B cell (primary cell): ENCODE measurements at regions not wholly inside any gene's neighbourhood (a gene's known extent, or its start where the extent isn't known, plus 50 kb on each side); places are given as distances from the start of the nearest gene placed in this dataset.

Source experiments
- ATAC-seq: fragments of 200-7000 bp; cut with Tn5 transposase; one replicate; pipeline ENCODE4 v1.10.0; 2021; ENCODE audit warnings: low read depth, mild to moderate bottlenecking, moderate number of reproducible peaks, moderate library complexity
- CTCF ChIA-PET: fragments of 350-600 bp; sonication (Branson Sonifier 250); formaldehyde crosslinking; loops from one replicate; lab custom pipeline; 2021; ENCODE audit warnings: antibody characterized with exemption, inconsistent platforms; lab: Charles Lee
- POLR2A ChIA-PET: fragments of 350-600 bp; sonication (Branson Sonifier 250); formaldehyde crosslinking; loops from one replicate; lab custom pipeline; 2021; ENCODE audit warnings: antibody characterized with exemption; lab: Charles Lee
- DNase-seq: peaks from one replicate; pipeline ENCODE4 v3.0.0; 2013
- H2AFZ ChIP-seq: 2 replicates; pipeline ENCODE4 v1.6.1; 2012; ENCODE audit warnings: mild to moderate bottlenecking, low read depth, low read length; ENCODE audit not compliant: insufficient read depth, poor library complexity, severe bottlenecking
- H3K27ac ChIP-seq, 2 donors: 1 replicate in 1 of 2; 2 replicates in 1 of 2; pipeline ENCODE4 v1.5.1; 2012 to 2013; ENCODE audit warnings: low read length in 2 of 2, mild to moderate bottlenecking in 2 of 2, moderate library complexity in 1 of 2
- H3K27me3 ChIP-seq, 4 experiments: fragments of 200-600 bp in 1 of 4; sonication (generic) in 1 of 4; replicated peaks in 1 of 4; 1 replicate in 2 of 4; 2 replicates in 2 of 4; pipeline versions ENCODE4 v1.6.1 to v1.7.0; 2013 to 2016; ENCODE audit warnings: low read length in 3 of 4, mild to moderate bottlenecking in 2 of 4, mixed read lengths in 1 of 4, moderate library complexity in 1 of 4; ENCODE audit not compliant: insufficient read depth in 4 of 4, control insufficient read depth in 3 of 4; ENCODE audit errors: control extremely low read depth in 1 of 4
- H3K36me3 ChIP-seq, 2 experiments: replicated peaks in 1 of 2; 1 replicate in 1 of 2; 2 replicates in 1 of 2; pipeline versions ENCODE4 v1.6.1 to v1.7.1; 2013; ENCODE audit warnings: low read length in 1 of 2; ENCODE audit not compliant: insufficient read depth in 2 of 2, control insufficient read depth in 1 of 2; ENCODE audit errors: control extremely low read depth in 1 of 2, extremely low read depth in 1 of 2
- H3K4me1 ChIP-seq, 2 donors: fragments of 200-600 bp in 1 of 2; sonication (generic) in 1 of 2; 1 replicate in 1 of 2; 2 replicates in 1 of 2; pipeline versions ENCODE4 v1.5.1 to v1.6.1; 2013 to 2017; ENCODE audit warnings: low read length in 2 of 2; ENCODE audit not compliant: control insufficient read depth in 2 of 2, insufficient read depth in 2 of 2
- H3K4me2 ChIP-seq: replicated peaks from 2 replicates; pipeline ENCODE3; 2012; ENCODE audit warnings: mild to moderate bottlenecking, low read depth, low read length; ENCODE audit not compliant: poor library complexity, severe bottlenecking
- H3K4me3 ChIP-seq, 5 experiments: fragments of 200-600 bp in 1 of 5; sonication (generic) in 1 of 5; 1 replicate in 3 of 5; 2 replicates in 2 of 5; pipeline versions ENCODE4 v1.5.1 to v1.7.0; 2011 to 2016; ENCODE audit warnings: low read length in 4 of 5, mild to moderate bottlenecking in 4 of 5, low read depth in 2 of 5, control low read depth in 1 of 5, moderate library complexity in 1 of 5; ENCODE audit not compliant: insufficient read depth in 1 of 5; ENCODE audit errors: control extremely low read depth in 1 of 5, extremely low read depth in 1 of 5
- H3K79me2 ChIP-seq: fragments of 200-600 bp; sonication (generic); one replicate; pipeline ENCODE4 v1.6.0; 2016; ENCODE audit warnings: low read length; ENCODE audit not compliant: control insufficient read depth, insufficient read depth
- H3K9ac ChIP-seq: fragments of 200-600 bp; sonication (generic); 2 replicates; pipeline ENCODE4 v1.6.1; 2017; ENCODE audit warnings: mild to moderate bottlenecking, low read length, moderate library complexity
- H3K9me3 ChIP-seq, 3 donors: one replicate each; pipeline versions ENCODE4 v1.6.1 to v1.7.1; 2013; ENCODE audit warnings: low read length in 2 of 3; ENCODE audit not compliant: control insufficient read depth in 2 of 3, insufficient read depth in 1 of 3; ENCODE audit errors: control extremely low read depth in 1 of 3
- H4K20me1 ChIP-seq: 2 replicates; pipeline ENCODE4 v1.6.0; 2012; ENCODE audit warnings: mild to moderate bottlenecking, low read length; ENCODE audit not compliant: insufficient read depth, control insufficient read depth, poor library complexity, severe bottlenecking
- H3K27ac Mint-ChIP-seq: one replicate; pipeline ENCODE4 v1.8.0; 2021; ENCODE audit warnings: mixed read lengths
- H3K27me3 Mint-ChIP-seq: one replicate; pipeline ENCODE4 v1.8.0; 2021; ENCODE audit warnings: mixed read lengths
- H3K4me1 Mint-ChIP-seq: one replicate; pipeline ENCODE4 v1.8.0; 2021; ENCODE audit warnings: mixed read lengths
- H3K4me3 Mint-ChIP-seq: one replicate; pipeline ENCODE4 v1.8.0; 2021; ENCODE audit warnings: mixed read lengths
- H3K9me3 Mint-ChIP-seq: one replicate; pipeline ENCODE4 v1.8.0; 2022; ENCODE audit warnings: mixed read lengths; ENCODE audit not compliant: insufficient read depth
- CTCF ChIP-seq: fragments of 200-600 bp; IDR thresholded peaks from one replicate; pipeline ENCODE4 v1.8.0; 2022; ENCODE audit warnings: antibody characterized with exemption, mild to moderate bottlenecking
- EZH2 ChIP-seq: IDR thresholded peaks from 2 replicates; pipeline ENCODE4 v1.6.1; 2012; ENCODE audit warnings: borderline replicate concordance, low read depth, mild to moderate bottlenecking, moderate library complexity, low read length; ENCODE audit not compliant: insufficient read depth, poor library complexity, severe bottlenecking
- WGBS: methylation state at CpG from one replicate; pipeline ENCODE4 v1.1.5; 2013; ENCODE audit warnings: missing lambda C conversion rate; ENCODE audit not compliant: insufficient coverage; 5-methylcytosine and 5-hydroxymethylcytosine counted together
- intact Hi-C: fragments of 100-400 bp; cut with micrococcal nuclease; formaldehyde crosslinking; loops from one replicate; pipeline ENCODE4 v1.10.0; 2022

GRCh38 chr2:52844701-52845423, 922.7 kb upstream of the CHAC2 start:
- peaks cover 6% of the 10 kb centered on the region for H3K9me3 Mint-ChIP-seq
- ChIA-PET POLR2A (no interaction called here), CTCF (no interaction called here)
- no peak overlapping the region for H3K4me3 Mint-ChIP-seq
- Histone ChIP-seq H4K20me1 (no peaks in the 10 kb centered on the region), H3K9me3 (no peaks in the 10 kb centered on the region), H3K4me3 (no peak overlapping the region), H3K4me2 (no peak overlapping the region), H3K27ac (no peak overlapping the region), H3K36me3 (no peaks in the 10 kb centered on the region), H2AFZ (no peak overlapping the region), H3K79me2 (no peaks in the 10 kb centered on the region), H3K4me1 (no peaks in the 10 kb centered on the region), H3K9ac (no peak overlapping the region), H3K27me3 (no peaks in the 10 kb centered on the region)
- H3K27me3 Mint-ChIP-seq = no peaks in the 10 kb centered on the region
- no peaks in the 10 kb centered on the region for H3K4me1 Mint-ChIP-seq
- no peak for DNase-seq
- intact Hi-C loops = no loop called here
- no peak for ATAC-seq
- TF ChIP-seq CTCF (no peak), EZH2 (no peak)
- WGBS = 88% methylated on average over 2 of the region's 5 CpGs
- H3K27ac Mint-ChIP-seq = no peak overlapping the region

DNA sequence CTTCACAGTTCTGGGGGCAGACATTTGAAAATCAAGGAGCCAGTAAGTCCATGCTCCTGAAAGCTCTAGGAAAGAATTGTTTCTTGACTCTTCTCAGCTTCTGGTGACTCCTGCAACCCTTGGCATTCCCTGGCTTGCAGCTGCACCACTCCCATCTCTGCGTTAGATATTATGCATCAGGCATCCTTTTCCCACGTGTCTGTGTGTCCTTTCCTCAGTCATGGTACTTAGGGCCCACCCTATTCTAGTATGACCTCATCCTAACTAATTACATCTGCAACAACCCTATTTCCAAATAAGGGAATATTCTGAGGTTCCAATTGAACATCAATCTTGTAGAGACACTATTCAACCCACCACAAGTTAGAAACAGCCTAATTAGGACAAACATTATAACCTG, 931.7 kb upstream of the CHAC2 start:
- no peak for TF ChIP-seq EZH2
- TF ChIP-seq CTCF = no peak
- H3K4me2 ChIP-seq = no peak overlapping the region
- ChIA-PET POLR2A (no interaction called here), CTCF (no interaction called here)
- no peaks in the 10 kb centered on the region for H3K4me1 Mint-ChIP-seq
- H3K9me3 ChIP-seq = peaks cover 0 to 3% (median 1%) of the 10 kb centered on the region in 3 donors
- H3K27me3 ChIP-seq = no peaks in the 10 kb centered on the region
- no peak overlapping the region for H3K27ac Mint-ChIP-seq
- H3K4me3 ChIP-seq = no peak overlapping the region
- intact Hi-C loops = no loop called here
- H3K27me3 Mint-ChIP-seq = no peaks in the 10 kb centered on the region
- H3K27ac ChIP-seq = no peak overlapping the region
- no peaks in the 10 kb centered on the region for H4K20me1 ChIP-seq
- DNase-seq (no peak), ATAC-seq (no peak)
- no peak overlapping the region for H2AFZ ChIP-seq
- H3K4me1 ChIP-seq = no peaks in the 10 kb centered on the region
- H3K36me3 ChIP-seq = no peaks in the 10 kb centered on the region
- peaks cover 3% of the 10 kb centered on the region for H3K9me3 Mint-ChIP-seq
- 72% methylated on average over 2 of the region's 2 CpGs for WGBS
- H3K9ac ChIP-seq = no peak overlapping the region
- H3K4me3 Mint-ChIP-seq = no peak overlapping the region
- H3K79me2 ChIP-seq = no peaks in the 10 kb centered on the region
